MG63 (cell line): ENCODE measurements at regions not wholly inside any gene's neighbourhood (a gene's known extent, or its start where the extent isn't known, plus 50 kb on each side); places are given as distances from the start of the nearest gene placed in this dataset.

Source experiments
- DNase-seq: peaks from one replicate; pipeline ENCODE4 v3.0.0-alpha.2; 2020
- H3K27me3 ChIP-seq: fragments of 250-450 bp; sonication (Bioruptor Pico); 2 replicates; pipeline ENCODE4 v1.5.1; 2020; ENCODE audit warnings: mild to moderate bottlenecking, moderate library complexity
- H3K36me3 ChIP-seq: fragments of 250-450 bp; sonication (Bioruptor Pico); 2 replicates; pipeline ENCODE4 v1.5.1; 2020; ENCODE audit warnings: mild to moderate bottlenecking, moderate library complexity
- H3K4me3 ChIP-seq: fragments of 250-450 bp; sonication (Bioruptor Pico); 2 replicates; pipeline ENCODE4 v1.5.1; 2020; ENCODE audit warnings: mild to moderate bottlenecking, moderate library complexity
- H3K9me3 ChIP-seq: fragments of 250-450 bp; sonication (Bioruptor Pico); 2 replicates; pipeline ENCODE4 v1.5.1; 2020; ENCODE audit warnings: mild to moderate bottlenecking, moderate library complexity

DNA sequence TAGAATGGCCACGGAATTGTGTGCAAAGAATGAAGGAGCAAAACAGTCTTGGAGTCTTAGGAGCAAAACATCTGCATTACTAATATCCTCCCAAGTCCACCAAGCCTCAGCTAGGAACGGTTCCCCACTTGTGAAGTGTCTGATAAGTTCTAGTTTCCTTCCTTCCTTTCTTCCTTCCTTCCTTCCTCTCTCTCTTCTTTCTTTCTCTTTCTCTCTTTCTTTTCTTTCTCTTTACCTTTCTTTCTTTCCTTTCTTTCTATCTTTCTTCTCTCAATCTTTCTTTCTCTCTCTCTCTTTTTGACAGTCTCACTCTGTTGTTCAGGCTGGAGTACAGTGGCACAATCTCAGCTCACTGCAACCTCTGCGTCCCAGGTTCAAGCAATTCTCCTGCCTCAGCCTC, 160.8 kb downstream of the FOXL1 start:
- no peaks in the 10 kb centered on the region; the same call in 1 of the 2 replicates for H3K27me3 ChIP-seq
- H3K36me3 ChIP-seq: no peaks in the 10 kb centered on the region
- H3K4me3 ChIP-seq: no peak overlapping the region
- no peaks in the 10 kb centered on the region for H3K9me3 ChIP-seq
- no peak for DNase-seq

GRCh38 chr16:86739808-86740207, 161.5 kb downstream of the FOXL1 start:
- Histone ChIP-seq H3K9me3 (no peaks in the 10 kb centered on the region), H3K4me3 (no peak overlapping the region), H3K36me3 (no peaks in the 10 kb centered on the region), H3K27me3 (no peaks in the 10 kb centered on the region; the same call in 1 of the 2 replicates)
- no peak for DNase-seq

DNA sequence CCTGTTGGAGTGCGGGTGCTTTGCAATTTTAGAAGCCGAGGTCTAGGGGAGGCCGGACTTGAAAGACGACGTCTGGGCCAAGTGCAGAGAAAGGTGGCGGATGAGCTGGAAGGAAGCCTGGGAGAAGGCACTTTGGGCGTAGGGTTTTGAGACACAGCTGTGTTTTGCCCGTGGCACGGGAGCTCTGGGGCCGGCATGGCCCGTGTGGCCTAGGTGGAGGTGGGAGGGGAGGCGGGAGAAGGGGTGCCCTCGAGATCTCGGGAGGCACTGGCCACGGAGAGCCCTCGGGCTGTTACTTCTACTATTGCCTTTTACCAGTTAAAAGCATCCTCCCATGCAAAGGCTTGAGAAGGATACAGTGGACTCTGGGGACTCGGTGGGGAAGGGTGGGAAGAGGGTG, 161.9 kb downstream of the FOXL1 start:
- Histone ChIP-seq H3K4me3 (no peak overlapping the region), H3K9me3 (no peaks in the 10 kb centered on the region), H3K36me3 (no peaks in the 10 kb centered on the region), H3K27me3 (no peaks in the 10 kb centered on the region; the same call in 1 of the 2 replicates)
- DNase-seq: no peak

- no peaks in the 10 kb centered on the region for H3K36me3 ChIP-seq
- peak overlapping the region; percentile 41 for H3K4me3 ChIP-seq
- DNase-seq: peak; percentile 82
- H3K27me3 ChIP-seq: no peaks in the 10 kb centered on the region; the same call in 1 of the 2 replicates
- no peaks in the 10 kb centered on the region for H3K9me3 ChIP-seq
Observed at GRCh38 chr16:86740906-86741799, 162.8 kb downstream of the FOXL1 start.

DNA sequence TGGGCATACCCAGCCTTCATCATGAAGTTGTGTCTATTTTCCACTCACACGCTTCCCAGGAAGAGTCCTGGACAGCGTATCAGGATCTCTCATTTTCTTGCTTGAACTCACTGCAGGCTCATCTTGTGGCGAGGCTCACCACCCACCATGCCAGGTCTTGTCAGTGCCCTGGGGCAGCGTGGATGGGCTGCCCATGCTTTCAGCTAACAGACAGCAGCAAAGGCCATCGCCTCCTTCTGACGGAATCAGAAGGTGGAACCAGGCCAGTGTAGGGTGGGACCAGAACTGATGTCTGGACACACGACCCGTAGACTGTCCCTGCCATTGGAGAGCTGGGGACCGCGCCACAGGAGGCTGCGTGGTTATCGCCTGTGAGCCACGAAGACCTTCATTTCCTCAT, 169.4 kb downstream of the FOXL1 start:
- Histone ChIP-seq H3K36me3 (no peaks in the 10 kb centered on the region), H3K9me3 (no peaks in the 10 kb centered on the region), H3K27me3 (no peaks in the 10 kb centered on the region; the same call in 1 of the 2 replicates), H3K4me3 (no peak overlapping the region)
- no peak for DNase-seq

DNA sequence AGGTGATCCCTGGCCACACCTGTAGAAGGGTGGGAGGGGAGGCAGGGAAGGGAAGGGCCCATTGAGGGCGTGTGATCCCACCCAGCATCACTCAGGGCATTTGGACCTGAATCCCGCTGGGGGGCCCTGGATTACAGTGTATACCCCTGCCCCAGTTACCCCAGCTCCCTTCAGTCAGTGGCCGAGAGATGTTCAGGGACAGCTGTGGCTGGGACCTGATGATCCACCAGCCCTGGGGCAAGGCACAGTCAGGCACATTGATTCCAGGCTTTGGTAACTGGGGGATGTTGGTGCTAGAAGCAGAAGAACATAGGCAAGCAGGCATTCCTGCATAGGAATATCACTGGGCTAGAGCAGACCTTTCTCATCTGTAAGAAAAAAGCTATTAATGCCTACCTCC, 170.3 kb downstream of the FOXL1 start:
- no peaks in the 10 kb centered on the region for H3K36me3 ChIP-seq
- H3K27me3 ChIP-seq: no peaks in the 10 kb centered on the region
- no peaks in the 10 kb centered on the region for H3K9me3 ChIP-seq
- no peak overlapping the region for H3K4me3 ChIP-seq
- DNase-seq: no peak

GRCh38 chr16:86751076-86752030, 173.0 kb downstream of the FOXL1 start:
- H3K36me3 ChIP-seq: no peaks in the 10 kb centered on the region
- peak; percentile 66 for DNase-seq
- no peaks in the 10 kb centered on the region for H3K9me3 ChIP-seq
- H3K27me3 ChIP-seq: no peaks in the 10 kb centered on the region
- no peak overlapping the region for H3K4me3 ChIP-seq

DNA sequence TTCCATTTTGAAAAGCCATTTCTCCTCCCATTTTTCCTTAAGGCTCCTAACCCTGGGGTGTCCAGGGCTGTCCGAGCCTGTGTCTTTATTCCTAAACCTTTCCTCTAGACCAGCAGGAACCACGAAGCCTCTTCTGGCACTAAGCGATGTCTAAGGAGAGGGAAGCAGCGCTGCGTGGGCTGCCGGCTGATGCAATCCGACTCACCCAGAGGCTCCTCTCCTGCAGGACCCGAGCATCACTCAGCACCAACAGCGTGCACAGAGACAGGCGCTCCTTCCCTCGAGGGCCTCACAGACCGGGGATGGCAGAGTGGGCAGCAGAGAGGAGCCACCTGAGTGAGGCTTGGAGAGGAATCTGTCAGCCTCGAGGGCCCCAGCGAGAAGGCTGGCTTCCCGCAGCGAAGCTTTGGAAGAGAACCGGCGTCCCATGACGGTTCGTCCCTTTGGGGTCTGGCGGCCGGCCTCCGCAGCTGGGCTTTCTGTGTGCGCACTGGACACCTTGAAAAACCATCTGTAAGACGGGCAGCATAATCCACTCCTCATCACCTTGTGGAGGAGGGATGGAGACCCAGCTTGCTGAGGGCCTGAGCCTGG, 174.3 kb downstream of the FOXL1 start:
- peak; percentile 53 for DNase-seq
- Histone ChIP-seq H3K9me3 (no peaks in the 10 kb centered on the region), H3K27me3 (no peaks in the 10 kb centered on the region), H3K36me3 (no peaks in the 10 kb centered on the region), H3K4me3 (no peak overlapping the region)

DNA sequence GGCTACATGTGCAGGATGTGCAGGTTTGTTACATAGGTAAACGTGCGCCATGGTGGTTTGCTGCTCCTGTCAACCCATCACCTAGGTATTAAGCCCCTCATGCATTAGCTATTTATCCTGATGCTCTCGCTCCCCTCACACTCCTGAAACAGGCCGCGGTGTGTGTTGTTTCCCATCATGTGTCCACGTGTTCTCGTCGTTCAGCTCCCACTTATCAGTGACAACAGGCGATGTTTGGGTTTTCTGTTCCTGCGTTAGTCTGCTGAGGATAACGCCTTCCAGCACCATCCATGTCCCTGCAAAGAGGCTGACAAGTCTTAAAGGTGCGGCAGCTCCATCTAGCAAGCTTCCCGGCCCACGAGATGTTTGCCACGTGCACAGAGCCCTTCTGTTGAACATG, 175.1 kb downstream of the FOXL1 start:
- Histone ChIP-seq H3K9me3 (no peaks in the 10 kb centered on the region), H3K27me3 (no peaks in the 10 kb centered on the region), H3K36me3 (no peaks in the 10 kb centered on the region), H3K4me3 (no peak overlapping the region)
- DNase-seq: no peak

DNA sequence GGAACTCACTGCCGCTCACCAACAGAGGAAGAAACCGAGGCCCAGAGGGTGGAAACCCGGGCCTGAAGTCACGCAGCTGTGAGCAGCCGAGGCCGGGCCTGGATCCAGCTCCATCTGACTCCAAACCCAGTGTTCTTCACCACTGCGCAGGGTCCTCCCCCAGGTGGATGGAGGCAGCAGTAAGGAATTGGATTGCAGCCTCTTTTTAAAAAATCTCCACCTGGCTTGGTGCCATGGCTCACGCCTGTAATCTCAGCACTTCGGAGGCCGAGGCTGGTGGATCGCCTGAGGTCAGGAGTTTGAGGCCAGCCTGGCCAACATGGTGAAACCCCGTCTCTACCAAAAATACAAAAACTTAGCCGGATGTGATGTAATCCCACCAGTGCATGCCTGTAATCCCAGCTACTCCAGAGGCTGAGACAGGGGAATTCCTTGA, 177.2 kb downstream of the FOXL1 start:
- Histone ChIP-seq H3K9me3 (no peaks in the 10 kb centered on the region), H3K36me3 (no peaks in the 10 kb centered on the region), H3K27me3 (no peaks in the 10 kb centered on the region), H3K4me3 (no peak overlapping the region)
- peak; percentile 73 for DNase-seq

GRCh38 chr16:86756882-86757703, 178.7 kb downstream of the FOXL1 start:
- Histone ChIP-seq H3K9me3 (no peaks in the 10 kb centered on the region), H3K4me3 (no peak overlapping the region), H3K36me3 (no peaks in the 10 kb centered on the region), H3K27me3 (no peaks in the 10 kb centered on the region)
- no peak for DNase-seq

GRCh38 chr16:86757704-86758040, 179.3 kb downstream of the FOXL1 start:
- Histone ChIP-seq H3K27me3 (no peaks in the 10 kb centered on the region), H3K36me3 (no peaks in the 10 kb centered on the region), H3K4me3 (no peak overlapping the region), H3K9me3 (no peaks in the 10 kb centered on the region)
- DNase-seq: no peak

- H3K27me3 ChIP-seq: no peaks in the 10 kb centered on the region
- H3K4me3 ChIP-seq: no peak overlapping the region
- DNase-seq: no peak
- no peaks in the 10 kb centered on the region for H3K36me3 ChIP-seq
- H3K9me3 ChIP-seq: no peaks in the 10 kb centered on the region
Observed at GRCh38 chr16:86758932-86759331, 180.6 kb downstream of the FOXL1 start.

- H3K36me3 ChIP-seq: no peaks in the 10 kb centered on the region
- DNase-seq: peak; percentile 56
- H3K4me3 ChIP-seq: no peak overlapping the region
- no peaks in the 10 kb centered on the region for H3K9me3 ChIP-seq
- H3K27me3 ChIP-seq: no peaks in the 10 kb centered on the region
Observed at GRCh38 chr16:86761111-86762031, 183.0 kb downstream of the FOXL1 start.

GRCh38 chr16:86762095-86762494, 183.7 kb downstream of the FOXL1 start:
- no peak overlapping the region for H3K4me3 ChIP-seq
- H3K9me3 ChIP-seq: no peaks in the 10 kb centered on the region
- no peaks in the 10 kb centered on the region for H3K27me3 ChIP-seq
- no peaks in the 10 kb centered on the region for H3K36me3 ChIP-seq
- no peak for DNase-seq
